Prostate gland (tissue), 2 donors: ENCODE measurements at regions not wholly inside any gene's neighbourhood (a gene's known extent, or its start where the extent isn't known, plus 50 kb on each side); places are given as distances from the start of the nearest gene placed in this dataset.

ENCODE experiments used
- CTCF ChIP-seq, 4 experiments: fragments of 200-600 bp in 2 of 4; fragments of 450-650 bp in 2 of 4; sonication (generic) in 2 of 4; IDR thresholded peaks; 1 replicate in 3 of 4; 2 replicates in 1 of 4; pipeline ENCODE4 v1.5.1; 2016 to 2019; ENCODE audit warnings: antibody characterized with exemption in 4 of 4, mild to moderate bottlenecking in 2 of 4, moderate library complexity in 2 of 4
- POLR2A ChIP-seq: fragments of 450-650 bp; IDR thresholded peaks from one replicate; pipeline ENCODE4 v1.6.1; 2016; ENCODE audit warnings: antibody characterized with exemption, mild to moderate bottlenecking

- TF ChIP-seq POLR2A = no peak
- no peak for TF ChIP-seq CTCF (IDR thresholded peaks at IDR 0.05)
Observed at GRCh38 chr5:141795421-141795820, 82.8 kb downstream of the PCDH1 start.
